MG63 (cell line): ENCODE measurements at regions not wholly inside any gene's neighbourhood (a gene's known extent, or its start where the extent isn't known, plus 50 kb on each side); places are given as distances from the start of the nearest gene placed in this dataset.

Experiments
- DNase-seq: peaks from one replicate; pipeline ENCODE4 v3.0.0-alpha.2; 2020
- H3K27me3 ChIP-seq: fragments of 250-450 bp; sonication (Bioruptor Pico); 2 replicates; pipeline ENCODE4 v1.5.1; 2020; ENCODE audit warnings: mild to moderate bottlenecking, moderate library complexity
- H3K36me3 ChIP-seq: fragments of 250-450 bp; sonication (Bioruptor Pico); 2 replicates; pipeline ENCODE4 v1.5.1; 2020; ENCODE audit warnings: mild to moderate bottlenecking, moderate library complexity
- H3K4me3 ChIP-seq: fragments of 250-450 bp; sonication (Bioruptor Pico); 2 replicates; pipeline ENCODE4 v1.5.1; 2020; ENCODE audit warnings: mild to moderate bottlenecking, moderate library complexity
- H3K9me3 ChIP-seq: fragments of 250-450 bp; sonication (Bioruptor Pico); 2 replicates; pipeline ENCODE4 v1.5.1; 2020; ENCODE audit warnings: mild to moderate bottlenecking, moderate library complexity

GRCh38 chr21:27595716-27596115 is 628.8 kb upstream of the ADAMTS5 start:
- no peak overlapping the region for H3K4me3 ChIP-seq
- H3K27me3 ChIP-seq: no peaks in the 10 kb centered on the region
- no peaks in the 10 kb centered on the region for H3K36me3 ChIP-seq
- no peak for DNase-seq
- no peaks in the 10 kb centered on the region; the same call in none of the 2 replicates for H3K9me3 ChIP-seq

DNA sequence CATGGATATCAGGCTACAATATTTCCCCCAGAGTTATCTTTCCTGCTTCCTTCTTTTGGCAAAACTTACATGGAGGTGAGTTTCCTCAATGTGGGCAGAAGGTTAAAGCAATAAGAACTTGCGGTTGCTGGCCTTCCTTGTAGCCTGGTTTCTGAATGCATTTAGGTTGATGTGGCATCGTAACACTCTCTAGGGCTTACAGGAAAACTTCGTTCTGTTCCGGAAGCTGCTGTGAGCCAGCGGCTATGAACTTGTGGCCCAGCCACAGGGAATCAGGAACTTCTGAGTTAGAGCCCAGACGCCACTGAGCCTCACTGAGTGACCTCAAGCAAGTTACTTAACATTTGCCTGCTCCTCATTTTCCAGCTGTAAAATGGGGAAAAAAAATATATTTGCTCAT is 623.4 kb upstream of the ADAMTS5 start:
- peak; percentile 90 for DNase-seq
- no peaks in the 10 kb centered on the region for H3K9me3 ChIP-seq
- H3K36me3 ChIP-seq: no peaks in the 10 kb centered on the region
- peak overlapping the region; percentile 3; the same call in 1 of the 2 replicates for H3K4me3 ChIP-seq
- H3K27me3 ChIP-seq: no peaks in the 10 kb centered on the region

DNA sequence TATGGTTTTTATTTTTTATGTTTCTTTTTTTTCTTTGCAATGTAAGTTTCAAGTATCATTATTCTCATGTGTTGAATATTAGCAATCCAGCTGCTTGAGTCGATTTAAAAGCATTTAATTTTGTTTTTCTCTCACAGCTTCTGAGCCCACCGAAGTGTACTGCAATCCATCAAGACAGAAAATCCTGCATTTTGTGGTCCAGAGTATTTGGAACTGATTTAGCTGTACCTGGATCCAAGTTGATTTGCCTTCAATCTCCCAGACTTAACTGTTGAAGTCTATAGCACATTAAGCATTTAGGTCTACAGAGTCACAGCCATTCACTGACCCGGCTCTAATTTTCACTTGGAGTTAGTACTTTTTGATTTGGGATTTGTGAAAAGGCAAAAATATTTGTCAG is 622.9 kb upstream of the ADAMTS5 start:
- Histone ChIP-seq H3K36me3 (no peaks in the 10 kb centered on the region), H3K27me3 (no peaks in the 10 kb centered on the region), H3K9me3 (no peaks in the 10 kb centered on the region), H3K4me3 (peak overlapping the region; percentile 3; the same call in 1 of the 2 replicates)
- DNase-seq: no peak

GRCh38 chr21:27586986-27587385 is 620.1 kb upstream of the ADAMTS5 start:
- H3K27me3 ChIP-seq: no peaks in the 10 kb centered on the region
- DNase-seq: peak; percentile 52
- no peaks in the 10 kb centered on the region for H3K36me3 ChIP-seq
- peak overlapping the region; percentile 1; the same call in 1 of the 2 replicates for H3K4me3 ChIP-seq
- H3K9me3 ChIP-seq: no peaks in the 10 kb centered on the region

- no peaks in the 10 kb centered on the region for H3K9me3 ChIP-seq
- no peaks in the 10 kb centered on the region for H3K36me3 ChIP-seq
- no peaks in the 10 kb centered on the region for H3K27me3 ChIP-seq
- DNase-seq: no peak
- no peak overlapping the region; the same call in 1 of the 2 replicates for H3K4me3 ChIP-seq
Observed at GRCh38 chr21:27586326-27586725, 619.4 kb upstream of the ADAMTS5 start.

- H3K36me3 ChIP-seq: peaks cover 2% of the 10 kb centered on the region; the same call in 1 of the 2 replicates
- H3K27me3 ChIP-seq: no peaks in the 10 kb centered on the region
- H3K9me3 ChIP-seq: no peaks in the 10 kb centered on the region
- DNase-seq: no peak
- no peak overlapping the region for H3K4me3 ChIP-seq
Observed at GRCh38 chr21:27584256-27584655, 617.4 kb upstream of the ADAMTS5 start.

DNA sequence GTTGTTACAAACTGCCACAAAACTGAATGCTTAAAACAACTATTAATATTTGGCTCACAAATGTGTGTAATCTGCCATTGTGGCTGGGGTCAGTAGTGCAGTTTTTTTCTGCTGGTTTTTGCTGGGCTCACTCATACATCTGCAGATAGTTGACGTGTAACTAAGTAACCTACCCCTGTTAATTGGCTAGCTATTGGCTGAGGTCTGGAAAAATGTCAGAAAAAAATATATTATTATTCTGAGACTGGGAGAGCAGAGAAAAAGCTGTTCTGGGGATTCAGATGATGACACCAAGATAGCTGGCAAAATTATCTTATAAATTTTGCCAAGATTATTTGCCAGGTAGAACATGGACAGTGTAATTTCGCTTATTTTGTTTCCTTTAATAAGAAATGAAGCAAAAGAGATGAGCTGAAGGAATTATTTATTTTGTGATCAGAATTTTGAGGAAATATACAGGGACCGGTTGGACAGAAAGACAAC is 616.1 kb upstream of the ADAMTS5 start:
- peak; percentile 44 for DNase-seq
- Histone ChIP-seq H3K27me3 (no peaks in the 10 kb centered on the region), H3K4me3 (no peak overlapping the region), H3K36me3 (peaks cover 5% of the 10 kb centered on the region; the same call in 1 of the 2 replicates), H3K9me3 (no peaks in the 10 kb centered on the region)

DNA sequence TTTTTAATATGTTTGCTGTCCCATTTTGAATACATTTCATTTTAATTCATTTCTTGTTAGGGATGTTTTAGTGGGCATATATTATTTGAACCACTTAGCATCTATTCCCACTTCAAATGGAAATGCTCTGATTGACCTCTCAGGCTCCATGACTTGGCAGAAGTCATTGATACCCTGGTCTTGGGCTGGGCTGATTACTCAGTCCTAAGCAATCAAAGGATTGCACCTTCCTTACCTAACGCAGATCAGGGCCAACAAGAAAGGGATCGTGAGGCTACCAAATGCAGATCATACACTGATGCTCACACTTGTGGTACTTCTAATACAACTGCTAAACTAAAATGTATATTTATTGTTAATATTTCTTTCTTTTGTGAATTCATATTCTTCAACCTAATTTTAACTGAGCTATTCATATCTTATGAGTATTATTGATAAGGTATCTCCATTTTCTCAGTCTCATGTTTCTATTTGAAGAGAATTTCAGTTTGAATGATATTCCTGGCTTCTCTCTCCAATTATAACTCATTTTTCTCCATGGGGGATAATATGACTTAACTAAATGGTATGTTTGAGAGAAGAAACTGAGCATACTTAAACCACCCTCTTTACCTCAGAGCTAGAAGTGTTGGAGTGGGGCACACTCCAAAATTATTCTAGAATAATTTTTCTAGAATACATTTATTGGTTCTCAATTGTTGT is 615.5 kb upstream of the ADAMTS5 start:
- no peaks in the 10 kb centered on the region for H3K27me3 ChIP-seq
- H3K36me3 ChIP-seq: peaks cover 5% of the 10 kb centered on the region; the same call in 1 of the 2 replicates
- DNase-seq: no peak
- no peaks in the 10 kb centered on the region for H3K9me3 ChIP-seq
- no peak overlapping the region for H3K4me3 ChIP-seq

DNA sequence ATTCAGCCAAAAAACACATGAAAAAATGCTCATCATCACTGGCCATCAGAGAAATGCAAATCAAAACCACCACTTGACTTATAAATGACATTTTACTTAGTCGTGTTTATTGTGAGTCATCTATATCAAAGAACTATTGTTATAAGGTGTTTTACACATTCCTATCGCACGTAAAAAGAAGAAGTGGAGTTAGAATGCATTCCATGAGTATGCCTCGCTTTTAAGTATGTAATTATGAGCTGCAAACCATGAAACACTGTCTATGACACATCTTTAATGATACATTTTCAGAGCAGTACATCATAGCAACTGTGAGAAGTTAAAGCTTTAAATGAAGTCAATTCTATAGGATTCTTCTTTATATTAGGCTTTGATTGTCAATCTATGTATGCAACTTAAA is 614.3 kb upstream of the ADAMTS5 start:
- no peak for DNase-seq
- no peak overlapping the region for H3K4me3 ChIP-seq
- no peaks in the 10 kb centered on the region for H3K27me3 ChIP-seq
- H3K9me3 ChIP-seq: no peaks in the 10 kb centered on the region
- peaks cover 5% of the 10 kb centered on the region; the same call in 1 of the 2 replicates for H3K36me3 ChIP-seq

DNA sequence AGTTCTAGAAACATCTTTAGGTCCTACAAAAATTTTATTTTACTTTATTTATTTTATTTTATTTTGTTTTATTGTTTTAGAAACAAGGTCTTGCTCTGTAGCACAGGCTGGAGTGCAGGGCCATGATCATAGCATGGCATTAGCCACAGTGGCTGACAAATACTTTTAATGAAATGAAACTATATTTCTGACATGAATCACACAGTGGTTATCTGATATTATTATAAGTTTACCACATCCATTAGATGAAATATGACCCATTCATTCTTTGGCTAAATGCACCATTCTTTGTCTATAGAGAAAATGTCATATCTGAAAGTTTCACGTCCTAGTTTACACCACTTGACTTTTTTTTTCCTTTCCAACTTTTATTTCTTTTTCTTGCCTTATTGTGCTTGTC is 613.4 kb upstream of the ADAMTS5 start:
- no peak for DNase-seq
- H3K4me3 ChIP-seq: no peak overlapping the region
- peaks cover under 1% of the 10 kb centered on the region; the same call in 1 of the 2 replicates for H3K9me3 ChIP-seq
- peaks cover 8% of the 10 kb centered on the region; the same call in 1 of the 2 replicates for H3K36me3 ChIP-seq
- no peaks in the 10 kb centered on the region for H3K27me3 ChIP-seq

DNA sequence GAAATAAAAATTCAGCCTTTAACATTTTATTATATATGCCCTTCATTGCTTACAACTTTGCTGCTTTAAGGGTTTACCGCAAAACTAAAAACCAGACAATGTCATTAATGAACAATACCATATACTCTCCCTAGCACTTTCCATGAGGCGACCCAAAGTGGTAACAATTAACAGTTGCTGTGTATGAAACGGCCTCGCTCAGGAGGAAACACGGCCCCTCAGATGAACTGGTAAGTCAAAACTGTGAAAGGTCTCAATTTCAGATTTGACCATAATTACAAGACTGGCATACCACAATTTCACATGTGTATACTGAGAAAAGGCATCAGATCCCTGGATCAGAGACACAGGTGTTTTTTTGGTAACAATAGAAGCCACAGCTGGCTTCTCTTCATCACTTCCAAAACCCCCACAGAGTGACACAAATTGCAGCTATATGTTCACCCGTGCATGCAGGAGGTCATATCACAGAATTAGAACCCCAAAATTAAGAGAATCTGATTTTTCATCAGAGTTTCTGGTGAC is 611.9 kb upstream of the ADAMTS5 start:
- Histone ChIP-seq H3K27me3 (no peaks in the 10 kb centered on the region), H3K36me3 (peaks cover 16% of the 10 kb centered on the region), H3K4me3 (no peak overlapping the region), H3K9me3 (peaks cover 4% of the 10 kb centered on the region)
- DNase-seq: no peak

GRCh38 chr21:27572696-27573095 is 605.8 kb upstream of the ADAMTS5 start:
- H3K9me3 ChIP-seq: peaks cover 4% of the 10 kb centered on the region
- H3K27me3 ChIP-seq: no peaks in the 10 kb centered on the region
- no peak overlapping the region for H3K4me3 ChIP-seq
- peaks cover 14% of the 10 kb centered on the region for H3K36me3 ChIP-seq
- DNase-seq: no peak

- H3K36me3 ChIP-seq: peaks cover 17% of the 10 kb centered on the region
- DNase-seq: no peak
- no peaks in the 10 kb centered on the region for H3K27me3 ChIP-seq
- no peak overlapping the region for H3K4me3 ChIP-seq
- peaks cover 4% of the 10 kb centered on the region for H3K9me3 ChIP-seq
Observed at GRCh38 chr21:27571706-27572105, 604.8 kb upstream of the ADAMTS5 start.

GRCh38 chr21:27570306-27570868 is 603.5 kb upstream of the ADAMTS5 start:
- H3K27me3 ChIP-seq: no peaks in the 10 kb centered on the region
- H3K4me3 ChIP-seq: no peak overlapping the region
- peaks cover 16% of the 10 kb centered on the region for H3K36me3 ChIP-seq
- peaks cover 4% of the 10 kb centered on the region for H3K9me3 ChIP-seq
- peak; percentile 96 for DNase-seq

- no peak overlapping the region for H3K4me3 ChIP-seq
- H3K27me3 ChIP-seq: no peaks in the 10 kb centered on the region
- peak; percentile 64 for DNase-seq
- peaks cover 14% of the 10 kb centered on the region for H3K36me3 ChIP-seq
- no peaks in the 10 kb centered on the region; the same call in none of the 2 replicates for H3K9me3 ChIP-seq
Observed at GRCh38 chr21:27569831-27570230, 602.9 kb upstream of the ADAMTS5 start.

DNA sequence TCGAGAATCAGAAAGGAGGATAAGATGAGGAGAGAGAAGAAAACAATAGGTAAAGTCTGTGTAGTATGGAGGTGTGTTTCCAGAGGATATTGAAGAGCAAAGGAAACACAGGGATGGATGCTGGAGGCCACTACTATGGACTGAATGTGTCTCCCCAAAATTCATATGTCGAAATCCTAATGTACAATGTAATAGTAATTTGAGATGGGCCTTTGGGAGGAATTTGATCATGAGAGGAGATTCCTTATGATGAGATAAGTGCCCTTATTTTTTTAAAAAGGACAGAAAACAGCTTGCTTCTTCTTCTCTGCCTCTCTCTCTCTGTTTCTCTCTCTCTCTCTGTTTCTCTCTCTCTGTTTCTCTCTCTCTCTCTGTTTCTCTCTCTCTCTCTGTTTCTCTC is 602.2 kb upstream of the ADAMTS5 start:
- H3K27me3 ChIP-seq: no peaks in the 10 kb centered on the region
- no peak for DNase-seq
- no peak overlapping the region for H3K4me3 ChIP-seq
- no peaks in the 10 kb centered on the region; the same call in 1 of the 2 replicates for H3K9me3 ChIP-seq
- peaks cover 9% of the 10 kb centered on the region for H3K36me3 ChIP-seq

DNA sequence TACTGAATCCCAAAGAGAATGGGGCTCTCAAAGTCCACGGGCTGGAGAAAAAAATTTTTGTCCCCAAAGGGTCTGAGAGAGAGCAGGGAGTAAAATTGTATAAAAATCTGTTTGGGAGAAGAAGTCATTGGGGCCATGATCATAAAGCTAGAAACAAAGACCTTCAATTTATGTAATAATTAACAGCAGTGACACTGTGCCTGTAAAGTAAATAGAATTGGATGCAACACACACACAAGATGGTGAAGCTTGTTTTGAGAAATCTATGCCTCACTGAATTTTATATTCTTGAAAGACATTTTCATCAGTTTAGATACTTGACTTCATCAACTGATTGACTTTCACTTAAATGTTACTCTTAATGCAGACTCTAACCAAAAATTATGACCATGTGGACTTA is 600.5 kb upstream of the ADAMTS5 start:
- no peaks in the 10 kb centered on the region for H3K27me3 ChIP-seq
- 0 out of 2 replicates have a peak, but pooled peaks cover 4% of the 10 kb centered on the region for H3K9me3 ChIP-seq
- DNase-seq: no peak
- H3K36me3 ChIP-seq: peaks cover 3% of the 10 kb centered on the region; the same call in 1 of the 2 replicates
- H3K4me3 ChIP-seq: no peak overlapping the region
